ENCODE measurements at regions not wholly inside any gene's neighbourhood (a gene's known extent, or its start where the extent isn't known, plus 50 kb on each side); places are given as distances from the start of the nearest gene placed in this dataset.

DNA sequence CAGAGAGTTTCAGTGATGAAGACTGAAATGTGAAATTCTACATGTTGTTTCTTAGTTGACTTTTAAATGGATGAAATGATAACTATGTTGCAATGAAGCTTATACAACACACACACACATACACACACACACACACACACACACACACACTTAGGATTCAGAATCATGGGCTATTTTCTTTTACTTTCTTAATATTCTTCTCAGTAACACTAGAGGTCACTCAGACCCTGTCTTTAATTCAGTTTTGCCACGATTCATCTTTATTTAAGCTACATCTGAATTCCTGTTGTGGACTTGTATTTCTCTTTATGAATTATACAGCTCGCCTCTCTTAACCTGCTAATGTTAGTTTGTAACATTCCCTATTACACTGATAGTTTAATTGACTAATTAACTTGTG is 109.6 kb upstream of the GOT2 start:
- TF ChIP-seq SIN3A (IDR thresholded peaks at IDR 0.05; ENCODE audit: borderline replicate concordance, insufficient read depth, low read length) (no peak), FOXP2 (optimal IDR thresholded peaks at IDR 0.05; ENCODE audit: borderline replicate concordance, extremely low read depth, extremely low read length, insufficient read depth) (no peak), POLR2AphosphoS5 (IDR thresholded peaks at IDR 0.05; ENCODE audit: low read depth, low read length) (no peak), TAF1 (IDR thresholded peaks at IDR 0.05; ENCODE audit: borderline replicate concordance, insufficient read depth, low read length) (no peak), REST (IDR thresholded peaks at IDR 0.05; ENCODE audit: insufficient read depth in 1 of 2, low read depth in 2 of 2, low read length in 2 of 2) (no peak)

GRCh38 chr16:58842746-58843145 is 108.6 kb upstream of the GOT2 start:
- TF ChIP-seq FOXP2 (optimal IDR thresholded peaks at IDR 0.05; ENCODE audit: borderline replicate concordance, extremely low read depth, extremely low read length, insufficient read depth) (no peak), REST (IDR thresholded peaks at IDR 0.05; ENCODE audit: insufficient read depth in 1 of 2, low read depth in 2 of 2, low read length in 2 of 2) (no peak), TAF1 (IDR thresholded peaks at IDR 0.05; ENCODE audit: borderline replicate concordance, insufficient read depth, low read length) (no peak), SIN3A (IDR thresholded peaks at IDR 0.05; ENCODE audit: borderline replicate concordance, insufficient read depth, low read length) (no peak), POLR2AphosphoS5 (IDR thresholded peaks at IDR 0.05; ENCODE audit: low read depth, low read length) (no peak)

GRCh38 chr16:58842156-58842555 is 108.0 kb upstream of the GOT2 start:
- TF ChIP-seq REST (IDR thresholded peaks at IDR 0.05; ENCODE audit: insufficient read depth in 1 of 2, low read depth in 2 of 2, low read length in 2 of 2) (no peak), SIN3A (IDR thresholded peaks at IDR 0.05; ENCODE audit: borderline replicate concordance, insufficient read depth, low read length) (no peak), TAF1 (IDR thresholded peaks at IDR 0.05; ENCODE audit: borderline replicate concordance, insufficient read depth, low read length) (no peak), POLR2AphosphoS5 (IDR thresholded peaks at IDR 0.05; ENCODE audit: low read depth, low read length) (no peak), FOXP2 (optimal IDR thresholded peaks at IDR 0.05; ENCODE audit: borderline replicate concordance, extremely low read depth, extremely low read length, insufficient read depth) (no peak)

DNA sequence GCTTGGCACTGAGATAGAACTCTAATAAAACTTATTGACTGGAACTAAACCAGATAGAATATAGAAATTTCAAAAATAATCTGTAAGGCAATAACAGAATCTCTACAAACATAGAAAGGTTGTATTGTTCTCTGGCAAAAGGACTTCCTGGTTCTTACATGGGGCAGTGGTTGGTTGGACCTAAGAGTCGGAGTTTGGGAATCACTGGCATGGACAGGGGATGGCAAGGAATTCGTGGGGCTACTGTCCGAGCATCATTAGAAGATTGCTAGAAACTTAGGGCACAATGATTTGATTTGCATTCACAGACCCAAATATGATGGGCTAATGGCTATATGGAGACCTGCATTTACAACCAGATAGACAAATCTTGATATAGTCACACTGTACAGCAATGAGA is 103.8 kb upstream of the GOT2 start:
- no peak for TF ChIP-seq TAF1 (IDR thresholded peaks at IDR 0.05; ENCODE audit: borderline replicate concordance, insufficient read depth, low read length)
- no peak for TF ChIP-seq REST (IDR thresholded peaks at IDR 0.05; ENCODE audit: insufficient read depth in 1 of 2, low read depth in 2 of 2, low read length in 2 of 2)
- TF ChIP-seq FOXP2 (optimal IDR thresholded peaks at IDR 0.05; ENCODE audit: borderline replicate concordance, extremely low read depth, extremely low read length, insufficient read depth): no peak
- TF ChIP-seq POLR2AphosphoS5 (IDR thresholded peaks at IDR 0.05; ENCODE audit: low read depth, low read length): no peak
- no peak for TF ChIP-seq SIN3A (IDR thresholded peaks at IDR 0.05; ENCODE audit: borderline replicate concordance, insufficient read depth, low read length)

- TF ChIP-seq TAF1 (IDR thresholded peaks at IDR 0.05; ENCODE audit: borderline replicate concordance, insufficient read depth, low read length): no peak
- TF ChIP-seq POLR2AphosphoS5 (IDR thresholded peaks at IDR 0.05; ENCODE audit: low read depth, low read length): no peak
- no peak for TF ChIP-seq SIN3A (IDR thresholded peaks at IDR 0.05; ENCODE audit: borderline replicate concordance, insufficient read depth, low read length)
- no peak for TF ChIP-seq FOXP2 (optimal IDR thresholded peaks at IDR 0.05; ENCODE audit: borderline replicate concordance, extremely low read depth, extremely low read length, insufficient read depth)
- no peak for TF ChIP-seq REST (IDR thresholded peaks at IDR 0.05; ENCODE audit: insufficient read depth in 1 of 2, low read depth in 2 of 2, low read length in 2 of 2)
Observed at GRCh38 chr16:58836427-58836826, 102.3 kb upstream of the GOT2 start.

Measured in PFSK-1 (cell line).